ENCODE measurements at regions not wholly inside any gene's neighbourhood (a gene's known extent, or its start where the extent isn't known, plus 50 kb on each side); places are given as distances from the start of the nearest gene placed in this dataset.
"Not testable (repeated sequence)": the region's sequence is repeated elsewhere in the genome, so short reads cannot be mapped to it uniquely, and the experiment has no call there.

DNA sequence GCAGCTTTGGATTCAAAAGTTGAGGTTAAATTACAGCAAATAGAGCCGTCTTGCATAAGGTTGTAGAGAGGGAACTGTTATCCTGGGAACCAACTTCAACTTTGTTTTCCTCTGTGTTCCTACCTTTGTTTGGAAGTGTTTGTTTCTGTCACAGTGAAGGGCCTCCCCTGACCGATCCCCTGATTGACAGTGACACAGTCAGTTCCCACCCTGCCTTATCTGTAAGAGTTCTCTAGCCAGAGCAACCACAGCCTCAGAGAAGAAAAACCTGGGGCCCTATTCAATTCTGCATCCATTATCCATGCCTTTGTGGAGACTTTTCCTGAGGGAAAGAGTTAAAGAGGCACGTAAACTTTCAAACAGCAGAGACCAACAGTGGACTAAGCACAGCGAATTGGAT is 90.1 kb downstream of the CRYBB2 start:
- TF ChIP-seq ZNF274 (IDR thresholded peaks at IDR 0.05; ENCODE audit: low read depth, low read length); YY1 (IDR thresholded peaks at IDR 0.05; ENCODE audit: insufficient read depth, insufficient read length); SUZ12 (IDR thresholded peaks at IDR 0.05; ENCODE audit: extremely low read depth, insufficient read depth, insufficient read length): not testable (repeated sequence)

Measured in NT2/D1 (cell line).